Fibroblast of lung (primary cell): ENCODE measurements at regions not wholly inside any gene's neighbourhood (a gene's known extent, or its start where the extent isn't known, plus 50 kb on each side); places are given as distances from the start of the nearest gene placed in this dataset.

Source experiments
- EZH2 ChIP-seq: IDR thresholded peaks from 2 replicates; pipeline ENCODE4 v1.5.1; 2012; ENCODE audit warnings: low read length, control low read depth, mild to moderate bottlenecking; ENCODE audit errors: missing control alignments
- TF ChIP-seq, protein P1 (sequence below), 2 donors: IDR thresholded peaks in 1 of 2; conservative IDR thresholded peaks in 1 of 2; 1 replicate in 1 of 2; 2 replicates in 1 of 2; pipeline ENCODE4 v1.5.1; 2011 to 2012; ENCODE audit warnings: low read length in 2 of 2, control low read depth in 1 of 2, inconsistent platforms in 1 of 2, low read depth in 1 of 2, mild to moderate bottlenecking in 1 of 2

DNA sequence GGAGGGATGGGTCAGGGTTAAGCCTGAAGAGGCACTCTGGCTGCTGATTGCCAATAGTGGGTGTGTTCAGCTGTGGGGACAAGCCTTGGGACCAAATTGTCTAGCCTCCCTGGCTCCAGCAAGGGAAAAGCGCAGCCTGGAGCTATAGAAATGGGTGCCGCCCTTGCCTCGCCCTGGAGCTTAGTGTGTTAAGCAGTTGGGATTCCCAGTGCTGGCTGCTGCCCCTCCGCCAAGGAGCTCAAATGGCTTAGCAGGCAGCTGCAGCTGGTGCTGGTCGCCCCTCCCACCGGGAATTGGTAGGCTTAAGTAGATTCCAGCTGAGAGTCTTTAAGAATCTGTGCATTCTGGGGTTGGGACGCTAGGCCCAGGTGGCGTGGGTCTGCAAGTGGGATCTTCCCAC, 662.9 kb upstream of the TBL1XR1 start:
- TF ChIP-seq, protein P1, sequence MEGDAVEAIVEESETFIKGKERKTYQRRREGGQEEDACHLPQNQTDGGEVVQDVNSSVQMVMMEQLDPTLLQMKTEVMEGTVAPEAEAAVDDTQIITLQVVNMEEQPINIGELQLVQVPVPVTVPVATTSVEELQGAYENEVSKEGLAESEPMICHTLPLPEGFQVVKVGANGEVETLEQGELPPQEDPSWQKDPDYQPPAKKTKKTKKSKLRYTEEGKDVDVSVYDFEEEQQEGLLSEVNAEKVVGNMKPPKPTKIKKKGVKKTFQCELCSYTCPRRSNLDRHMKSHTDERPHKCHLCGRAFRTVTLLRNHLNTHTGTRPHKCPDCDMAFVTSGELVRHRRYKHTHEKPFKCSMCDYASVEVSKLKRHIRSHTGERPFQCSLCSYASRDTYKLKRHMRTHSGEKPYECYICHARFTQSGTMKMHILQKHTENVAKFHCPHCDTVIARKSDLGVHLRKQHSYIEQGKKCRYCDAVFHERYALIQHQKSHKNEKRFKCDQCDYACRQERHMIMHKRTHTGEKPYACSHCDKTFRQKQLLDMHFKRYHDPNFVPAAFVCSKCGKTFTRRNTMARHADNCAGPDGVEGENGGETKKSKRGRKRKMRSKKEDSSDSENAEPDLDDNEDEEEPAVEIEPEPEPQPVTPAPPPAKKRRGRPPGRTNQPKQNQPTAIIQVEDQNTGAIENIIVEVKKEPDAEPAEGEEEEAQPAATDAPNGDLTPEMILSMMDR (conservative IDR thresholded peaks at IDR 0.05 in 1 of 2, IDR thresholded peaks at IDR 0.05 in 1 of 2; ENCODE audit: low read depth in 1 of 2, low read length in 2 of 2), result no peak
- no peak for TF ChIP-seq EZH2
